GM19023 (cell line): ENCODE measurements at regions not wholly inside any gene's neighbourhood (a gene's known extent, or its start where the extent isn't known, plus 50 kb on each side); places are given as distances from the start of the nearest gene placed in this dataset.
"Not testable (repeated sequence)": the region's sequence is repeated elsewhere in the genome, so short reads cannot be mapped to it uniquely, and the experiment has no call there.

Experiments
- ATAC-seq: cut with Tn5 transposase; IDR thresholded peaks from one replicate; pipeline ENCODE4 v1.9.1; 2021; ENCODE audit warnings: mild to moderate bottlenecking, moderate library complexity; ENCODE audit not compliant: unreplicated experiment

- ATAC-seq = no peak
Observed at GRCh38 chr12:67034110-67034879, 234.9 kb upstream of the CAND1 start.

- ATAC-seq = no peak
Observed at GRCh38 chr12:67035121-67035520, 234.0 kb upstream of the CAND1 start.

- ATAC-seq = no peak
Observed at GRCh38 chr12:67038486-67038885, 230.7 kb upstream of the CAND1 start.

GRCh38 chr12:67039995-67040860 lies 228.9 kb upstream of the CAND1 start:
- no peak for ATAC-seq

- no peak for ATAC-seq
Observed at GRCh38 chr12:67040861-67041137, 228.4 kb upstream of the CAND1 start.

- no peak for ATAC-seq
Observed at GRCh38 chr12:67042697-67043131, 226.4 kb upstream of the CAND1 start.

GRCh38 chr12:67043771-67044170 lies 225.4 kb upstream of the CAND1 start:
- no peak for ATAC-seq

- ATAC-seq = no peak
Observed at GRCh38 chr12:67045650-67046049, 223.5 kb upstream of the CAND1 start.

GRCh38 chr12:67046062-67046461 lies 223.1 kb upstream of the CAND1 start:
- no peak for ATAC-seq

GRCh38 chr12:67047634-67048033 lies 221.5 kb upstream of the CAND1 start:
- no peak for ATAC-seq

GRCh38 chr12:67048371-67048770 lies 220.8 kb upstream of the CAND1 start:
- ATAC-seq = no peak

- not testable (repeated sequence) for ATAC-seq
Observed at GRCh38 chr12:67049199-67049598, 220.0 kb upstream of the CAND1 start.

GRCh38 chr12:67052981-67053380 lies 216.2 kb upstream of the CAND1 start:
- ATAC-seq = no peak

GRCh38 chr12:67056329-67056728 lies 212.8 kb upstream of the CAND1 start:
- no peak for ATAC-seq

- no peak for ATAC-seq
Observed at GRCh38 chr12:67057072-67057471, 212.1 kb upstream of the CAND1 start.

- ATAC-seq = no peak
Observed at GRCh38 chr12:67062193-67062592, 207.0 kb upstream of the CAND1 start.

- no peak for ATAC-seq
Observed at GRCh38 chr12:67067453-67068203, 201.5 kb upstream of the CAND1 start.

- no peak for ATAC-seq
Observed at GRCh38 chr12:67068204-67068731, 200.9 kb upstream of the CAND1 start.

- ATAC-seq = peak; percentile 48
Observed at GRCh38 chr12:67068761-67069450, 200.3 kb upstream of the CAND1 start.

- ATAC-seq = peak; percentile 62
Observed at GRCh38 chr12:67069451-67070306, 199.5 kb upstream of the CAND1 start.
